OCI-LY7 (cell line): ENCODE measurements at regions not wholly inside any gene's neighbourhood (a gene's known extent, or its start where the extent isn't known, plus 50 kb on each side); places are given as distances from the start of the nearest gene placed in this dataset.

Experiments used
- CTCF ChIP-seq: fragments of 200-600 bp; sonication (generic); conservative IDR thresholded peaks from 2 replicates; pipeline ENCODE4 v1.5.1; 2014; ENCODE audit warnings: mild to moderate bottlenecking, antibody characterized with exemption, low read length, moderate library complexity, mixed read lengths
- EZH2phosphoT487 ChIP-seq: fragments of 200-600 bp; sonication (generic); IDR thresholded peaks from 2 replicates; pipeline ENCODE4 v1.6.1; 2018; ENCODE audit warnings: low read depth, borderline replicate concordance, mild to moderate bottlenecking, mixed run types, antibody characterized with exemption, low read length, moderate library complexity, mixed read lengths

DNA sequence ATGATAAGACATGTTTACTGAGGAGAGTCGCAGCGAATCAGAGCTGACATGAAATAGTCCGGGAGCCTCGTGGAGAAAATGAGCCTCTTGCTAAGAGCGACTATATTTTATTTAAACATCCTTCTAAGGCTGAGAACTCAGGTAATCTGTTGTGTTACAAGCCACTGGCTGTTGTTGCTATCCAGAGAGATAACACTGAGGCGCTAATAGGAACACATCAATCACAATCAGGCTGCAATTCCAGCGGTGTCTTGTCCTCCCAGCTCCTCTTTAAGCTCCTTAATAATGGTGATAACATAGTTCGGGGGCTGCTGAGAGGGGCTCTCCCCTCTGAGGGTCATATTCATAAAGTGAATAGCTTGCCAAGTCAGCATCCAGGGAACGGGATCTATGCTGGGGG lies 95.1 kb downstream of the INSIG2 start:
- TF ChIP-seq CTCF (no peak), EZH2phosphoT487 (no peak)
